ENCODE measurements at regions not wholly inside any gene's neighbourhood (a gene's known extent, or its start where the extent isn't known, plus 50 kb on each side); places are given as distances from the start of the nearest gene placed in this dataset.

DNA sequence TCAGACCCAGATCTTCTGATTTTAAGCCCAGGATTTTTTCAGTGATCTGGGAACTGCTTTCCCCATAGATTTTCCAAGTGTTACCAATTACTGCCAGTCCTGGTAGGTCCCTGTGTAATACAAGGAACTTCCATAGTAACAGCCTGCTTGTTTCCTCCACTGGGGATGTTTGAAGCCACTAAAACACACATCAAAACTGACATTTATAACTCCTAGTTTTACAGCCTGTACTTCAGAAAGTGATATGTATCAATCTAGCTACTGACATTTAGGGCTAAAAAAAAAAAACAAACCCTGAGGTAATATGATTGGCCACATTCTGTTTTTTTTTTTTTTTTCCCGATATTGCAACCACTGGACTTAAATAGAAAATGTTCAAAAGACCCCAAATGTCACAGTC, 166.9 kb upstream of the SP4 start:
- TF ChIP-seq, protein P1, sequence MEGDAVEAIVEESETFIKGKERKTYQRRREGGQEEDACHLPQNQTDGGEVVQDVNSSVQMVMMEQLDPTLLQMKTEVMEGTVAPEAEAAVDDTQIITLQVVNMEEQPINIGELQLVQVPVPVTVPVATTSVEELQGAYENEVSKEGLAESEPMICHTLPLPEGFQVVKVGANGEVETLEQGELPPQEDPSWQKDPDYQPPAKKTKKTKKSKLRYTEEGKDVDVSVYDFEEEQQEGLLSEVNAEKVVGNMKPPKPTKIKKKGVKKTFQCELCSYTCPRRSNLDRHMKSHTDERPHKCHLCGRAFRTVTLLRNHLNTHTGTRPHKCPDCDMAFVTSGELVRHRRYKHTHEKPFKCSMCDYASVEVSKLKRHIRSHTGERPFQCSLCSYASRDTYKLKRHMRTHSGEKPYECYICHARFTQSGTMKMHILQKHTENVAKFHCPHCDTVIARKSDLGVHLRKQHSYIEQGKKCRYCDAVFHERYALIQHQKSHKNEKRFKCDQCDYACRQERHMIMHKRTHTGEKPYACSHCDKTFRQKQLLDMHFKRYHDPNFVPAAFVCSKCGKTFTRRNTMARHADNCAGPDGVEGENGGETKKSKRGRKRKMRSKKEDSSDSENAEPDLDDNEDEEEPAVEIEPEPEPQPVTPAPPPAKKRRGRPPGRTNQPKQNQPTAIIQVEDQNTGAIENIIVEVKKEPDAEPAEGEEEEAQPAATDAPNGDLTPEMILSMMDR (IDR thresholded peaks at IDR 0.05; ENCODE audit: low read depth, low read length), result no peak
- Histone ChIP-seq H3K9me3 (ENCODE audit: low read depth) (no peaks in the 10 kb centered on the region), H3K4me1 (ENCODE audit: low read depth) (no peaks in the 10 kb centered on the region), H3K27me3 (no peaks in the 10 kb centered on the region), H3K4me3 (no peak overlapping the region), H3K27ac (no peak overlapping the region), H3K36me3 (no peaks in the 10 kb centered on the region)
- no peak for DNase-seq (ENCODE audit: low read depth in 1 of 2, low spot score in 1 of 2)

DNA sequence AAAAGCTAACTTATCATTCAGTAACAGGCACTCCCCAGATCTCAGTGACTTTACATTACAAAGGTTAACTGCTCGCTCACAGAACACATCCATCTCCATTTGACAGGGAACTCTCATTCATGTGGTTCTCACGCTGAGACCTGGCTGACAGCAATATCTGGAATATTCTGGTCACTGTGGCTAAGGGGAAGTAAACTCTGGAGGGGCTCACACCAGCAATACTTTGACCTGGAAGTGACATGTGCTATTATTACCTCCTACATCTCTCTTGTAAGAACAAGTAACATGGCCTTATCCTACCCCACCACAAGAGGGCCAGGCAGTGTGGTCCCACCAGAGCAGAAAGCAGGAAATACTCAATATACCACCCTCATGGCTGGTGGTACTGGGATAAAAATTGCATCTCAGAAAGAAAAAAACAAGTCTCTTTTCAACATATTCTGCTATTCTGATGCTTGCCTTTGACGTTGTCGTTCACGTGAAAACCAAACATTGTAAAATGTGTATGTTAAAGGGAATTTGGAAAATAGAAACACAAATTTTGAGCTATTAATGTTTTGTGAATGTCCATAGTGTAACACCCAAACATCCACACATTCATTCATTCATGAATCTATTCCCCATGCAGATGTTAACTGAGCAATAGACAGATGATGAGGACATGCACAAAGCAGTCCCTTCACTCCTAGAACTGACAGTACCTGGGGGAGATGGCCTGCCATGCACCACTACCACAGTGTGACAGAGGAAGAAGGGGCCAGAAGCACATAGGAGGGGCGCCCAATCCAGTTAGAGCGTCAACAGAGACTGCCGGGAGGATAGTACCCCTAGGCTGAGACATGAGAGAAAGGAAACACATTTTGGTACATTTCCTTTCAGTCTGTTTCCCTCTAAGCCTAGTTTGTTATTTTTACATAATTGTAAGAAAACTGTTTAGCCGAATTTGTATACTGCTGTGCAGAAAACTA, 166.0 kb upstream of the SP4 start:
- TF ChIP-seq, protein P1 (IDR thresholded peaks at IDR 0.05; ENCODE audit: low read depth, low read length), result peak; percentile 64
- peak; percentile 55 to 65 for DNase-seq (ENCODE audit: low read depth in 1 of 2, low spot score in 1 of 2)
- no peak overlapping the region for H3K4me3 ChIP-seq

DNA sequence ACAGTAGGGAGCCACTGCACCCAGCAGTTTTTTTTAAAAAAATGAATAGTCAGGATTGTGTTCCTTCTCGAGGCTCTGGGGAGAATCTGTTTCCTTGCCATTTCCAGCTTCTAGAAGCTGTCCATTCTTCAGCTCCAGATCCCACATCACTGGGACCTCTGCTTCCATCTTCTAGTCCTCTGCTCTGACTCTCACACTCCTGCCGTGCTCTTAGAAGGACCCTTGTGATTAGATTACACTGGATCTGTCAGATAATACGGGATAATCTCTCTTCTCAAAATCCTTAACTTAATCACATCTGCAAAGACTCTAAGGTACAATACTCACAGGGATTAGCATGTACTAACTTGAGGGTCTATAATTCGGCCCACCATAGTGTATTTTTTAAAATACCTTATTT, 158.9 kb upstream of the SP4 start:
- H3K27ac ChIP-seq, result no peak overlapping the region
- DNase-seq (ENCODE audit: low read depth in 1 of 2, low spot score in 1 of 2), result no peak
- H3K9me3 ChIP-seq (ENCODE audit: low read depth), result no peaks in the 10 kb centered on the region
- no peaks in the 10 kb centered on the region for H3K36me3 ChIP-seq
- TF ChIP-seq, protein P1 (IDR thresholded peaks at IDR 0.05; ENCODE audit: low read depth, low read length), result no peak
- H3K4me3 ChIP-seq, result no peak overlapping the region
- H3K4me1 ChIP-seq (ENCODE audit: low read depth), result peaks cover 3% of the 10 kb centered on the region
- H3K27me3 ChIP-seq, result no peaks in the 10 kb centered on the region

More for the DNA sequence above, 166.0 kb upstream of the SP4 start:
- H3K9me3 ChIP-seq (ENCODE audit: low read depth), result no peaks in the 10 kb centered on the region
- no peaks in the 10 kb centered on the region for H3K4me1 ChIP-seq (ENCODE audit: low read depth)
- H3K27ac ChIP-seq, result no peak overlapping the region
- no peaks in the 10 kb centered on the region for H3K36me3 ChIP-seq
- no peaks in the 10 kb centered on the region for H3K27me3 ChIP-seq

DNA sequence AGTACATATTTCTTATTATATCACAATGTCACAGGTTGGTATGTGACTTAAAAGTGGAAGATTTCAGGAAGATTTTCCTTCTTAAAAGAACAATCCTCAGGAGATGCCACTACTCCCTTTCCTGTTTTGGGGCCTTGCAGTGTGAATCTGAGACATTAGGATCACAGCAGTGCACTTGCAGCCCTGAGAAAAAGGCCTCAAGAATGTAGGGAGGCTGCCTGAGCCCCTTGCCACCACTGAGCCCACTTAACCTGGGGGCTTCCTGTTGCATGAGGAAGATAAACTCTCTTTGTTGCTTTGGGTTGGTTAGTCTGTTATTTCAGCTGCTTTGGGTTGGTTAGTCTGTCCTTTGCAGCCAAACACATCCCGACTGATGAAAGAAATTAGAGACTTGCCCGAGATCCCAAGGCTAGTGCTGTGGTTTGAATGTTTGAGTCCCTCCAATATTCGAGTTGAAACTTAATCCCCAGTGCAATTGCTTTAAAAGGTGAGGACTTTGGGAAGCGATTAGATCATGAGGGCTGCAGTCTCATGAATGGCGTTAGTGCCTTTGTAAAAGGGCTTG, 151.3 kb upstream of the SP4 start:
- H3K4me3 ChIP-seq, result no peak overlapping the region
- no peak overlapping the region for H3K27ac ChIP-seq
- H3K4me1 ChIP-seq (ENCODE audit: low read depth), result no peaks in the 10 kb centered on the region
- no peaks in the 10 kb centered on the region for H3K9me3 ChIP-seq (ENCODE audit: low read depth)
- TF ChIP-seq, protein P1 (IDR thresholded peaks at IDR 0.05; ENCODE audit: low read depth, low read length), result no peak
- no peaks in the 10 kb centered on the region for H3K27me3 ChIP-seq
- no peaks in the 10 kb centered on the region for H3K36me3 ChIP-seq
- DNase-seq (ENCODE audit: low read depth in 1 of 2, low spot score in 1 of 2), result no peak

DNA sequence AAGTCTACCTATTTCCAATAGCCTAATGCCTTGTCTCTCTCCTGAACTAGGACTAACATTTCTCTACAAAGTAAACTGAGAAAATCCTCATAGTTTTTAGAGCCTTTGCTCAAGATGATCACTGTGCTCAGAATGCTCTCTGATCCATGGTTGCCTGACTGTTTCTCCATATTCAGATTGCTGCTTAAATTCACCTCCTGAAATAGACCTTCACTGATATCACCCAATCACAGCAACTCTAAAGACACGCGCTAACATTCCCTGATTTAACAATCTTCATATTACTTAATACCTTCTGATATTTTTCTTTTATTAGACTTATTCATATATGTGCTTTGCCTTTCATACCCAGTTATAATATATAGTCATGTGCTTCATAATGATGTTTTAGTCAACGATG, 148.9 kb upstream of the SP4 start:
- Histone ChIP-seq H3K27me3 (no peaks in the 10 kb centered on the region), H3K27ac (no peak overlapping the region), H3K4me3 (no peak overlapping the region), H3K36me3 (no peaks in the 10 kb centered on the region), H3K9me3 (ENCODE audit: low read depth) (no peaks in the 10 kb centered on the region), H3K4me1 (ENCODE audit: low read depth) (no peaks in the 10 kb centered on the region)
- no peak for DNase-seq (ENCODE audit: low read depth in 1 of 2, low spot score in 1 of 2)
- TF ChIP-seq, protein P1 (IDR thresholded peaks at IDR 0.05; ENCODE audit: low read depth, low read length), result no peak
